Activated CD4-positive, CD25-positive, alpha-beta regulatory T cell treated with anti-CD3 and anti-CD28 coated beads, Interleukin-2, amount 50 U/mL, for 16 hours (primary cell): ENCODE measurements at regions not wholly inside any gene's neighbourhood (a gene's known extent, or its start where the extent isn't known, plus 50 kb on each side); places are given as distances from the start of the nearest gene placed in this dataset.

Experiments
- DNase-seq: peaks from one replicate; pipeline ENCODE4 v3.0.0-alpha.2; 2020; ENCODE audit warnings: low read depth, low spot score

GRCh38 chr22:27560781-27561180, 240.8 kb downstream of the MN1 start:
- DNase-seq, result no peak

GRCh38 chr22:27561286-27561904, 240.2 kb downstream of the MN1 start:
- no peak for DNase-seq

GRCh38 chr22:27564806-27565205, 236.8 kb downstream of the MN1 start:
- no peak for DNase-seq

- no peak for DNase-seq
Measured at GRCh38 chr22:27566602-27567001, 235.0 kb downstream of the MN1 start.

GRCh38 chr22:27568265-27568664, 233.3 kb downstream of the MN1 start:
- DNase-seq, result no peak

- DNase-seq, result no peak
Measured at GRCh38 chr22:27571463-27572277, 229.9 kb downstream of the MN1 start.

GRCh38 chr22:27572278-27572666, 229.3 kb downstream of the MN1 start:
- no peak for DNase-seq

- no peak for DNase-seq
Measured at GRCh38 chr22:27573280-27574001, 228.1 kb downstream of the MN1 start.

- no peak for DNase-seq
Measured at GRCh38 chr22:27574002-27574366, 227.6 kb downstream of the MN1 start.

GRCh38 chr22:27574651-27575050, 226.9 kb downstream of the MN1 start:
- no peak for DNase-seq

GRCh38 chr22:27575348-27575747, 226.2 kb downstream of the MN1 start:
- DNase-seq, result no peak

- no peak for DNase-seq
Measured at GRCh38 chr22:27576413-27576812, 225.1 kb downstream of the MN1 start.

- no peak for DNase-seq
Measured at GRCh38 chr22:27576815-27577573, 224.6 kb downstream of the MN1 start.

GRCh38 chr22:27577574-27577969, 224.0 kb downstream of the MN1 start:
- DNase-seq, result no peak

- DNase-seq, result no peak
Measured at GRCh38 chr22:27578937-27579617, 222.5 kb downstream of the MN1 start.

GRCh38 chr22:27580311-27580897, 221.2 kb downstream of the MN1 start:
- DNase-seq, result no peak

GRCh38 chr22:27581236-27581635, 220.3 kb downstream of the MN1 start:
- DNase-seq, result no peak

GRCh38 chr22:27581688-27582087, 219.9 kb downstream of the MN1 start:
- DNase-seq, result no peak

- DNase-seq, result no peak
Measured at GRCh38 chr22:27583856-27584255, 217.7 kb downstream of the MN1 start.

- no peak for DNase-seq
Measured at GRCh38 chr22:27585141-27585540, 216.4 kb downstream of the MN1 start.

GRCh38 chr22:27588268-27588667, 213.3 kb downstream of the MN1 start:
- no peak for DNase-seq
